ENCODE measurements at regions not wholly inside any gene's neighbourhood (a gene's known extent, or its start where the extent isn't known, plus 50 kb on each side); places are given as distances from the start of the nearest gene placed in this dataset.
"Not testable (repeated sequence)": the region's sequence is repeated elsewhere in the genome, so short reads cannot be mapped to it uniquely, and the experiment has no call there.

- DNase-seq, result no peak
These were observed 52.8 kb upstream of the CLDN24 start for GRCh38 chr4:183374950-183375555.

DNA sequence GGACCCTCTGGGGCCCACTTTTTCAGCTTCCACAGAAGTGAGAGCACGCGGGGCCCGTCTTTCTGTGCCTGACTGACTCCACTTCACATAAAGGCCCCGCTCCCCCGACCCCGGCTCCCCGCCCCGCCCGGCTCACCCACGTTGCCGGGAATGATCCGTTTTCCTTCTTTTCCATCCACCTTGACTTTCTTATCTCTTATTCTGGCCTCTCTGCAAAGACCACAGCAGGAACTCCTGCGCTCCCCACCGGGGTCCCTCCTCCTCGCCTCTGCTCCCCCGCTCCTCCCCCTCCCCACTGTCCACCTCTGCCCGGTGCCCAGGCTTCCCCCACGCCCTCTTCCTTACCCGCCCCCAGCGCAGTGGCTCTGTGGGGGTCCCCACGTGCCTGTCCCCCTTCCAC is 54.2 kb upstream of the CLDN24 start:
- no peak for DNase-seq

DNA sequence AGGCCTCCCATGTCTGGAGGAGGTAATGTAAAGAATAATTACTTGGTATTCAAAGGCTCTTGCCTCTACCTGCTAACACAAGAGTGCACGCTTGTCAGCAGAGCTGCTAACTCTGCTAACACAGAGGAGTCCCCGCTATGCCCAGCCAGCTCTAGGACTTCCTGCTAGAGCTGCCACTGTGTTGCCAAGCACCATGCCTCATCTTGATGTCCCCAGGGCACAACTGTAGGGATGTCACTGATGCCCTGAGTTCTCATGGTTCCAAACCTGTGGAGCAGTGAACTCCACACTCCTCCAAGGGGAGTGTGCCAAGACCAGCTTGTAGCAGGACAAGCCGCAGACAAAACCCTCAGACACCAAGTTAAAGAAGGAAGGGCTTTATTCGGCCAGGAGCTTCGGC is 55.3 kb upstream of the CLDN24 start:
- no peak for DNase-seq

DNA sequence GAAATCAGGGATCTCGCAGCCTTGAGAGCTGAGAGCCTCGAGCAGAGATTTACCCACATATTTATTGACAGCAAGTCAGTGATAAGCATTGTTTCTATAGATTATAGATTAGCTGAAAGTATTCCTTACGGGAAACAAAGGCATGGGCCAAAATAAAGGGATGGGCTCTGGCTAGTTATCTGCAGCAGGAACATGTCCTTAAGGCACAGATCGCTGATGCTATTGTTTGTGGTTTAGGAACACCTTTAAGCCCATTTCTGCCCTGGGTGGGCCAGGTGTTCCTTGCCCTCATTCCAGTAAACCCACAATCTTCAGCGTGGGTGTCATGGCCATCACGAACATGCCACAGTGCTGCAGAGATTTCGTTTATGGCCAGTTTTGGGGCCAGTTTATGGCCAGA is 56.1 kb upstream of the CLDN24 start:
- DNase-seq, result not testable (repeated sequence)

GRCh38 chr4:183380901-183381300 is 58.7 kb upstream of the CLDN24 start:
- no peak for DNase-seq

GRCh38 chr4:183383606-183384005 is 60.8 kb upstream of the CDKN2AIP start:
- DNase-seq, result no peak

DNA sequence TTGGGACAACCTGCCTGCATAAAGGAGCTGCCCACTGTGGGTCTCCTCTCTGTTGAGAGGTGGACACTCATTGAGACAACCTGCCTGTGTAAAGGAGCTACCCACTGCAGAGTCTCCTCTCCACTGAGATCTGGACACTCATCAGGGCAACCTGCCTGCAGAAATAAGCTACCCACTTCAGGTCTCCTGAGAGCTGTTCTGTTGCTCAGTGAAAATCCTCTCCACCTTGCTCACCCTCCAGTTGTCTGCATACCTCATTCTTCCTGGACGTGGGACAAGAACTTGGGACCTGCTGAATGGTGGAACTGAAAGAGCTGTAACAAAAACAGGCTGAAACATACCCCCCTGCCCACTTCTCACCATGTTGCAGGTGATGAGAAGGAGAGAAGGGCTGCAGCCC is 59.9 kb upstream of the CDKN2AIP start:
- DNase-seq, result no peak

DNA sequence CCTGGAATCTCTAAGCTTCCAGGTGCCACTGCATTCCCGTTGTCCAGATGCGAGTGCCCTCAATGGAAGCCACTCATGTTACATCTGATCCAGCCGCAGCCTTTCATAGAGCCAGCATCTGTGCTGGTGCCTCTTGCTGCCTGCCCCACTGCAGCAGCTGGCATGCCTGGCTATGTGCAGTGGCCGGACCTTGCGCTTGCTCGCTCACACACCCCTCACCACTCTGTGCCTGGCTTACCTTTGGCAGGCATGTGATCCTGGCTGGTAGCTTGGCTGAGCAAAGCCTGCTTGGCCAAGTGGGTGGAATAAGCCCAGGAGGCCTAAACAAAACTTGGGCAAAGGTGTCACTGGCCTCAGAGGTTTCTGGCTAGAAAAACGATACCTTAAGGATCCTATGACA is 59.5 kb upstream of the CDKN2AIP start:
- DNase-seq, result no peak

DNA sequence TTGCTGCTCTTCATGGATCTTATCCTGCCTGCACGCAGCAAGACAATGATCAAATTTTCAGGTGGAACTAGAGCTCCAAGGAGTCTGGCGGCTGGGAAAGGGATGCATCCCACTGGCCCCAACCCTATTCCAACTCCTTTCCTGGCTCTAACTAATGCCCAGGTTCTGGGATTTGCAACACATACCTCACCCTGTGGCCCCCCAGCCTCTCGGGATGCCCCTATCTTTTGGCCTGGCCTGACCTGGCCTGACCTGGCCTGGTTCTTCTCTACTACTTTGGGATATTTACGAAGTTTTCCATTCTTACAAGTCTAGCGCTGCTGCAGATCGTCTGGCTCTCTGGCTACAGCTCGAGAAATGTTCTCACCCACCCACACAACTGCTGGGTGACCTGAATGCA is 56.4 kb upstream of the CDKN2AIP start:
- no peak for DNase-seq

DNA sequence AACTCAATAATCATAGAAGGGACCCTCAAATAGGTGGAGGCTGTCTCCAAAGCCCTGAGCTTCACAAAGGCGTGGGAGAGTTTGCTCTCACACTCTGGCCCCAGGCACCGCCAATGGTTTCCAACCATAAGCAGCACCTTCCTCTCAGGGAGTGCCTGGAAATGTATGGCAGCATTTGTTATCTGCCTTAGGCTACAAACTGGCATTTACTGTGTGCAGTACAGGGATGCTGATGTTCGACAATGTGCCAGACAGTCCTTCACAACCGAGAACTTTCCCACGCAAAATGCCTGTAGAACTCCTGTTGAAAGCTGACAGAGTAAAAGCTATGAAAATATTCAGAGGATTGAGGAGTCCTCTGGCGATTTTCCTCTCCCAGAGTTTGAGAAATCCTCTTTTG is 55.7 kb upstream of the CDKN2AIP start:
- no peak for DNase-seq

GRCh38 chr4:183390374-183390773 is 54.1 kb upstream of the CDKN2AIP start:
- no peak for DNase-seq

DNA sequence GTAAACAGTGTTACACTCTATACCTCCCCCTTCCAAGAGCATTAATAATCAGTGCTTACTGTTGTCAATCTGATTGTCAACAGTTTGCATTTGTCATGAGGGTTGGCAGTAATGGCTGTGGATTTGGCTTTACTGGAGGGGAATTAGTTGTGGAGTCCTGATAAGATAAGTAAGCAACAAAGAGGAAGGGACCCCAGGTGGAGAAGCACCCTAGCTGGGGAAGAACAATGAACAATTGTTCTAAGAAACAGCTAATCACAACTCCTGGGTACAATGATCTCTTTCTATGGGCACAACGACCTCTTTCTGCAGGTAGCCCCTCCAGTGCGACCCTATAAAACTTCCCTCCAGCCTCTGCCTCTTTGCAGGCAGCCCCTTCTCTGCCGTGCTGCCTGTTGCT is 53.2 kb upstream of the CDKN2AIP start:
- no peak for DNase-seq

- DNase-seq, result peak; percentile 15
These were observed 52.1 kb upstream of the CDKN2AIP start for GRCh38 chr4:183392377-183392776.

- DNase-seq, result no peak
These were observed 51.0 kb upstream of the CDKN2AIP start for GRCh38 chr4:183393446-183393845.

GRCh38 chr4:183394166-183394951 is 50.1 kb upstream of the CDKN2AIP start:
- DNase-seq, result no peak
